ENCODE measurements at regions not wholly inside any gene's neighbourhood (a gene's known extent, or its start where the extent isn't known, plus 50 kb on each side); places are given as distances from the start of the nearest gene placed in this dataset.

GRCh38 chr16:73418051-73418450 is 370.1 kb upstream of the ZFHX3 start:
- no peak for TF ChIP-seq SMC3 (IDR thresholded peaks at IDR 0.05; ENCODE audit: low read depth, low read length)
- TF ChIP-seq, protein P1, sequence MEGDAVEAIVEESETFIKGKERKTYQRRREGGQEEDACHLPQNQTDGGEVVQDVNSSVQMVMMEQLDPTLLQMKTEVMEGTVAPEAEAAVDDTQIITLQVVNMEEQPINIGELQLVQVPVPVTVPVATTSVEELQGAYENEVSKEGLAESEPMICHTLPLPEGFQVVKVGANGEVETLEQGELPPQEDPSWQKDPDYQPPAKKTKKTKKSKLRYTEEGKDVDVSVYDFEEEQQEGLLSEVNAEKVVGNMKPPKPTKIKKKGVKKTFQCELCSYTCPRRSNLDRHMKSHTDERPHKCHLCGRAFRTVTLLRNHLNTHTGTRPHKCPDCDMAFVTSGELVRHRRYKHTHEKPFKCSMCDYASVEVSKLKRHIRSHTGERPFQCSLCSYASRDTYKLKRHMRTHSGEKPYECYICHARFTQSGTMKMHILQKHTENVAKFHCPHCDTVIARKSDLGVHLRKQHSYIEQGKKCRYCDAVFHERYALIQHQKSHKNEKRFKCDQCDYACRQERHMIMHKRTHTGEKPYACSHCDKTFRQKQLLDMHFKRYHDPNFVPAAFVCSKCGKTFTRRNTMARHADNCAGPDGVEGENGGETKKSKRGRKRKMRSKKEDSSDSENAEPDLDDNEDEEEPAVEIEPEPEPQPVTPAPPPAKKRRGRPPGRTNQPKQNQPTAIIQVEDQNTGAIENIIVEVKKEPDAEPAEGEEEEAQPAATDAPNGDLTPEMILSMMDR (IDR thresholded peaks at IDR 0.05): no peak
- no peak for TF ChIP-seq EZH2phosphoT487 (IDR thresholded peaks at IDR 0.05; ENCODE audit: borderline replicate concordance, low read depth)
- no peak for TF ChIP-seq NRF1 (IDR thresholded peaks at IDR 0.05; ENCODE audit: low read depth, low read length)
- no peak for TF ChIP-seq USF2 (IDR thresholded peaks at IDR 0.05; ENCODE audit: borderline replicate concordance, low read depth, low read length)
- TF ChIP-seq, protein P2, sequence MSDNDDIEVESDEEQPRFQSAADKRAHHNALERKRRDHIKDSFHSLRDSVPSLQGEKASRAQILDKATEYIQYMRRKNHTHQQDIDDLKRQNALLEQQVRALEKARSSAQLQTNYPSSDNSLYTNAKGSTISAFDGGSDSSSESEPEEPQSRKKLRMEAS (IDR thresholded peaks at IDR 0.05; ENCODE audit: low read depth): no peak
- no peak for TF ChIP-seq POLR2AphosphoS5 (IDR thresholded peaks at IDR 0.05; ENCODE audit: low read depth, low read length)
- no peak for TF ChIP-seq RAD21 (IDR thresholded peaks at IDR 0.05; ENCODE audit: low read length)

Data from SK-N-SH (cell line).